HepG2 (cell line): ENCODE measurements at regions not wholly inside any gene's neighbourhood (a gene's known extent, or its start where the extent isn't known, plus 50 kb on each side); places are given as distances from the start of the nearest gene placed in this dataset.

Source experiments
- BORCS8-MEF2B ChIP-seq: sonication (generic); formaldehyde crosslinking; IDR thresholded peaks from 2 replicates; pipeline ENCODE4 v1.8.0; 2022; ENCODE audit warnings: mild to moderate bottlenecking, missing genetic modification reagents
- GTF2F1 ChIP-seq: fragments of 150-350 bp; IDR thresholded peaks from 2 replicates; pipeline ENCODE4 v1.6.1; 2014; ENCODE audit warnings: low read length
- HBP1 ChIP-seq: IDR thresholded peaks from 2 replicates; pipeline ENCODE4 v1.6.1; 2016; ENCODE audit warnings: low read depth, control low read depth
- NFKBIZ ChIP-seq: IDR thresholded peaks from 2 replicates; pipeline ENCODE4 v1.6.1; 2018; ENCODE audit warnings: missing genetic modification reagents, missing compliant biosample characterization
- RELA ChIP-seq: sonication (generic); formaldehyde crosslinking; IDR thresholded peaks from 2 replicates; pipeline ENCODE4 v1.4.0; 2020; ENCODE audit warnings: missing genetic modification reagents
- SAFB2 ChIP-seq: sonication (generic); formaldehyde crosslinking; IDR thresholded peaks from 2 replicates; pipeline ENCODE4 v1.5.1; 2020; ENCODE audit warnings: missing genetic modification reagents, low read depth, mild to moderate bottlenecking, borderline replicate concordance
- SMAD1 ChIP-seq: sonication (generic); formaldehyde crosslinking; IDR thresholded peaks from 2 replicates; pipeline ENCODE4 v1.4.0; 2020; ENCODE audit warnings: missing genetic modification reagents, low read depth, mild to moderate bottlenecking, borderline replicate concordance
- TCF7 ChIP-seq: sonication (generic); IDR thresholded peaks from 2 replicates; pipeline ENCODE4 v1.6.1; 2016; ENCODE audit warnings: antibody characterized with exemption, low read depth
- ZBTB21 ChIP-seq: sonication (generic); formaldehyde crosslinking; IDR thresholded peaks from 2 replicates; pipeline ENCODE4 v1.4.0; 2020; ENCODE audit warnings: missing genetic modification reagents
- ZFP36 ChIP-seq: fragments of 150-350 bp; IDR thresholded peaks from 2 replicates; pipeline ENCODE4 v1.6.1; 2018; ENCODE audit warnings: borderline replicate concordance, low read length, low read depth; ENCODE audit not compliant: partially characterized antibody
- ZFP91 ChIP-seq: sonication (generic); formaldehyde crosslinking; IDR thresholded peaks from 2 replicates; pipeline ENCODE4 v1.9.0; 2022; ENCODE audit warnings: missing genetic modification reagents, mild to moderate bottlenecking, borderline replicate concordance
- ZNF318 ChIP-seq: sonication (generic); formaldehyde crosslinking; IDR thresholded peaks from 2 replicates; pipeline ENCODE4 v1.4.0; 2020; ENCODE audit warnings: mild to moderate bottlenecking, missing genetic modification reagents
- ZNF333 ChIP-seq: sonication (generic); formaldehyde crosslinking; IDR thresholded peaks from 2 replicates; pipeline ENCODE4 v1.4.0; 2020; ENCODE audit warnings: mild to moderate bottlenecking, missing genetic modification reagents, borderline replicate concordance
- ZNF512B ChIP-seq: sonication (generic); formaldehyde crosslinking; IDR thresholded peaks from 2 replicates; pipeline ENCODE4 v1.5.1; 2020; ENCODE audit warnings: missing genetic modification reagents, mild to moderate bottlenecking, borderline replicate concordance
- ZNF850 ChIP-seq: sonication (generic); formaldehyde crosslinking; conservative IDR thresholded peaks from 2 replicates; pipeline ENCODE4 v1.9.0; 2021; ENCODE audit warnings: mild to moderate bottlenecking, missing genetic modification reagents

GRCh38 chr3:40780291-40780924, 255.6 kb downstream of the ZNF621 start (continued):
- TF ChIP-seq ZNF318 (CRISPR knock-in tag) (no peak), SAFB2 (CRISPR knock-in tag) (no peak), RELA (CRISPR knock-in tag) (no peak), GTF2F1 (no peak), NFKBIZ (no peak), ZFP36 (no peak), HBP1 (CRISPR knock-in tag) (no peak), ZBTB21 (0 out of 2 replicates have a peak, but pooled peaks have one; percentile 16), ZNF512B (CRISPR knock-in tag) (no peak), BORCS8-MEF2B (CRISPR knock-in tag) (no peak), SMAD1 (CRISPR knock-in tag) (no peak), ZFP91 (CRISPR knock-in tag) (peak; percentile 82; the same call in 1 of the 2 replicates), ZNF333 (no peak), TCF7 (no peak), ZNF850 (CRISPR knock-in tag) (no peak)
